ENCODE measurements at regions not wholly inside any gene's neighbourhood (a gene's known extent, or its start where the extent isn't known, plus 50 kb on each side); places are given as distances from the start of the nearest gene placed in this dataset.

DNA sequence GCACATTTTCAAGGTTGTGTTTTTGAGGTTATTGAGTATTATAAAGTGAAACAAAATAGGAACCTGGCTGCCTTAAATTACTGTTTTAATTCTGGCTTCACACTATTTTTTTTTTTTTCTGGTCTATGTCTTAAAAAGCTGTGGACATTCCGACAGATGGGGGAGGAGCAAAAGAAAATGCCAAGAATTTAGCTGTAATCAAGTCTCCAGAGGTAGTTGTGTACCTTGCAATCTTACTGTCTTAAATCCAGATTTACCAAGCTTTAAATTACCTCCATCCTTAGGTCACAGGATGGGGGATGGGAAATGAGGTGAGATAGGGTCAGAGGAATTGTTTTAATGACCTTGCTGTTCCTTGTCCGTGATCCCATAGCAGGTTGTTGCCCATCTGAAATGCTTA is 182.8 kb downstream of the UTRN start:
- H3K4me3 Mint-ChIP-seq = no peak overlapping the region
- TF ChIP-seq, protein P1, sequence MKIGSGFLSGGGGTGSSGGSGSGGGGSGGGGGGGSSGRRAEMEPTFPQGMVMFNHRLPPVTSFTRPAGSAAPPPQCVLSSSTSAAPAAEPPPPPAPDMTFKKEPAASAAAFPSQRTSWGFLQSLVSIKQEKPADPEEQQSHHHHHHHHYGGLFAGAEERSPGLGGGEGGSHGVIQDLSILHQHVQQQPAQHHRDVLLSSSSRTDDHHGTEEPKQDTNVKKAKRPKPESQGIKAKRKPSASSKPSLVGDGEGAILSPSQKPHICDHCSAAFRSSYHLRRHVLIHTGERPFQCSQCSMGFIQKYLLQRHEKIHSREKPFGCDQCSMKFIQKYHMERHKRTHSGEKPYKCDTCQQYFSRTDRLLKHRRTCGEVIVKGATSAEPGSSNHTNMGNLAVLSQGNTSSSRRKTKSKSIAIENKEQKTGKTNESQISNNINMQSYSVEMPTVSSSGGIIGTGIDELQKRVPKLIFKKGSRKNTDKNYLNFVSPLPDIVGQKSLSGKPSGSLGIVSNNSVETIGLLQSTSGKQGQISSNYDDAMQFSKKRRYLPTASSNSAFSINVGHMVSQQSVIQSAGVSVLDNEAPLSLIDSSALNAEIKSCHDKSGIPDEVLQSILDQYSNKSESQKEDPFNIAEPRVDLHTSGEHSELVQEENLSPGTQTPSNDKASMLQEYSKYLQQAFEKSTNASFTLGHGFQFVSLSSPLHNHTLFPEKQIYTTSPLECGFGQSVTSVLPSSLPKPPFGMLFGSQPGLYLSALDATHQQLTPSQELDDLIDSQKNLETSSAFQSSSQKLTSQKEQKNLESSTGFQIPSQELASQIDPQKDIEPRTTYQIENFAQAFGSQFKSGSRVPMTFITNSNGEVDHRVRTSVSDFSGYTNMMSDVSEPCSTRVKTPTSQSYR (CRISPR knock-in tag; IDR thresholded peaks at IDR 0.05) = no peak
- TF ChIP-seq ZNF317 (CRISPR knock-in tag; IDR thresholded peaks at IDR 0.05; ENCODE audit: borderline replicate concordance, low read depth) (no peak), CREB1 (CRISPR knock-in tag; IDR thresholded peaks at IDR 0.05) (no peak), GTF2I (CRISPR knock-in tag; conservative IDR thresholded peaks at IDR 0.05) (no peak), OVOL2 (CRISPR knock-in tag; IDR thresholded peaks at IDR 0.05; ENCODE audit: borderline replicate concordance) (no peak), SP1 (CRISPR knock-in tag; conservative IDR thresholded peaks at IDR 0.05) (no peak), KAT7 (CRISPR knock-in tag; IDR thresholded peaks at IDR 0.05; ENCODE audit: borderline replicate concordance) (no peak), GABPB1 (CRISPR knock-in tag; IDR thresholded peaks at IDR 0.05) (no peak), ZNF396 (CRISPR knock-in tag; IDR thresholded peaks at IDR 0.05; ENCODE audit: borderline replicate concordance) (no peak), ZNF416 (CRISPR knock-in tag; IDR thresholded peaks at IDR 0.05) (no peak), RORB (CRISPR knock-in tag; IDR thresholded peaks at IDR 0.05) (no peak), CREM (CRISPR knock-in tag; IDR thresholded peaks at IDR 0.05) (no peak), ATF1 (CRISPR knock-in tag; IDR thresholded peaks at IDR 0.05) (no peak), EMX1 (CRISPR knock-in tag; IDR thresholded peaks at IDR 0.05) (no peak), ZNF232 (CRISPR knock-in tag; IDR thresholded peaks at IDR 0.05) (no peak), NR2C2 (CRISPR knock-in tag; IDR thresholded peaks at IDR 0.05) (no peak)
- TF ChIP-seq, protein P2, sequence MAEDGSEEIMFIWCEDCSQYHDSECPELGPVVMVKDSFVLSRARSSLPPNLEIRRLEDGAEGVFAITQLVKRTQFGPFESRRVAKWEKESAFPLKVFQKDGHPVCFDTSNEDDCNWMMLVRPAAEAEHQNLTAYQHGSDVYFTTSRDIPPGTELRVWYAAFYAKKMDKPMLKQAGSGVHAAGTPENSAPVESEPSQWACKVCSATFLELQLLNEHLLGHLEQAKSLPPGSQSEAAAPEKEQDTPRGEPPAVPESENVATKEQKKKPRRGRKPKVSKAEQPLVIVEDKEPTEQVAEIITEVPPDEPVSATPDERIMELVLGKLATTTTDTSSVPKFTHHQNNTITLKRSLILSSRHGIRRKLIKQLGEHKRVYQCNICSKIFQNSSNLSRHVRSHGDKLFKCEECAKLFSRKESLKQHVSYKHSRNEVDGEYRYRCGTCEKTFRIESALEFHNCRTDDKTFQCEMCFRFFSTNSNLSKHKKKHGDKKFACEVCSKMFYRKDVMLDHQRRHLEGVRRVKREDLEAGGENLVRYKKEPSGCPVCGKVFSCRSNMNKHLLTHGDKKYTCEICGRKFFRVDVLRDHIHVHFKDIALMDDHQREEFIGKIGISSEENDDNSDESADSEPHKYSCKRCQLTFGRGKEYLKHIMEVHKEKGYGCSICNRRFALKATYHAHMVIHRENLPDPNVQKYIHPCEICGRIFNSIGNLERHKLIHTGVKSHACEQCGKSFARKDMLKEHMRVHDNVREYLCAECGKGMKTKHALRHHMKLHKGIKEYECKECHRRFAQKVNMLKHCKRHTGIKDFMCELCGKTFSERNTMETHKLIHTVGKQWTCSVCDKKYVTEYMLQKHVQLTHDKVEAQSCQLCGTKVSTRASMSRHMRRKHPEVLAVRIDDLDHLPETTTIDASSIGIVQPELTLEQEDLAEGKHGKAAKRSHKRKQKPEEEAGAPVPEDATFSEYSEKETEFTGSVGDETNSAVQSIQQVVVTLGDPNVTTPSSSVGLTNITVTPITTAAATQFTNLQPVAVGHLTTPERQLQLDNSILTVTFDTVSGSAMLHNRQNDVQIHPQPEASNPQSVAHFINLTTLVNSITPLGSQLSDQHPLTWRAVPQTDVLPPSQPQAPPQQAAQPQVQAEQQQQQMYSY (CRISPR knock-in tag; IDR thresholded peaks at IDR 0.05) = no peak
- TF ChIP-seq, protein P3, sequence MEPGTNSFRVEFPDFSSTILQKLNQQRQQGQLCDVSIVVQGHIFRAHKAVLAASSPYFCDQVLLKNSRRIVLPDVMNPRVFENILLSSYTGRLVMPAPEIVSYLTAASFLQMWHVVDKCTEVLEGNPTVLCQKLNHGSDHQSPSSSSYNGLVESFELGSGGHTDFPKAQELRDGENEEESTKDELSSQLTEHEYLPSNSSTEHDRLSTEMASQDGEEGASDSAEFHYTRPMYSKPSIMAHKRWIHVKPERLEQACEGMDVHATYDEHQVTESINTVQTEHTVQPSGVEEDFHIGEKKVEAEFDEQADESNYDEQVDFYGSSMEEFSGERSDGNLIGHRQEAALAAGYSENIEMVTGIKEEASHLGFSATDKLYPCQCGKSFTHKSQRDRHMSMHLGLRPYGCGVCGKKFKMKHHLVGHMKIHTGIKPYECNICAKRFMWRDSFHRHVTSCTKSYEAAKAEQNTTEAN (CRISPR knock-in tag; IDR thresholded peaks at IDR 0.05) = no peak
- TF ChIP-seq, protein P4, sequence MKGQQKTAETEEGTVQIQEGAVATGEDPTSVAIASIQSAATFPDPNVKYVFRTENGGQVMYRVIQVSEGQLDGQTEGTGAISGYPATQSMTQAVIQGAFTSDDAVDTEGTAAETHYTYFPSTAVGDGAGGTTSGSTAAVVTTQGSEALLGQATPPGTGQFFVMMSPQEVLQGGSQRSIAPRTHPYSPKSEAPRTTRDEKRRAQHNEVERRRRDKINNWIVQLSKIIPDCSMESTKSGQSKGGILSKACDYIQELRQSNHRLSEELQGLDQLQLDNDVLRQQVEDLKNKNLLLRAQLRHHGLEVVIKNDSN (CRISPR knock-in tag; IDR thresholded peaks at IDR 0.05) = no peak
- no peak; the same call in 1 of the 2 replicates for ATAC-seq
- ChIA-PET POLR2A (no interaction called here), CTCF (interaction anchor here (1.5 kb wide), 1 partner anchor 12 kb away, joined by 4 read pairs; no protein-coding TSS in a partner anchor)
- DNase-seq (ENCODE audit: low spot score) = no peak
- H3K36me3 Mint-ChIP-seq = peaks cover 57% of the 10 kb centered on the region
- peaks cover 21% of the 10 kb centered on the region for H3K4me1 Mint-ChIP-seq
- H3K9me3 Mint-ChIP-seq = peaks cover 17% of the 10 kb centered on the region
- H3K27ac Mint-ChIP-seq = peak overlapping the region; percentile 15; the same call in 1 of the 2 replicates
- H3K27me3 Mint-ChIP-seq (ENCODE audit: low read depth) = no peaks in the 10 kb centered on the region

DNA sequence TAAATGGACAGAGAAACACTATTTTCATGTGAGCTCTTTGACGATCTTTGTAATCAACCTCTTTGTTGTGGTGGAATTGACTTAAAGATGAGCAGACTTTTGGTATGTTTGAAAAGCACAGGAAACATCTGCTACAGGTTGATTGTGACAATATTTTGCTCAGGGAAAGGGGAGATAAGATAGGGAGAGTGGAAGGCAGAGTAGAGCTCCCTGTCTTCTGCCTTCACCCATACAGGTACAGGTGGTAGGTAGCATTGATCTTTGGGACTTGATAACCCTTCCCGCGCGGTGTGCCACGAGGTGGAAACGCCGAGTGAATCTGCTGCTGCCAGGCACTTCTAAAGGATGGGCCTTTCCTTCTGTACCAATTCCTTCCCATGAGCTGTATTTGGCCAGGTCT is 183.6 kb downstream of the UTRN start:
- Mint-ChIP-seq H3K27ac (peak overlapping the region; percentile 37; the same call in 1 of the 2 replicates), H3K4me3 (no peak overlapping the region), H3K36me3 (peaks cover 55% of the 10 kb centered on the region), H3K4me1 (peaks cover 21% of the 10 kb centered on the region), H3K9me3 (peaks cover 17% of the 10 kb centered on the region), H3K27me3 (ENCODE audit: low read depth) (no peaks in the 10 kb centered on the region)
- ATAC-seq = no peak
- TF ChIP-seq TP53 (CRISPR knock-in tag; IDR thresholded peaks at IDR 0.05) (no peak), CREB1 (CRISPR knock-in tag; IDR thresholded peaks at IDR 0.05) (no peak), SP1 (CRISPR knock-in tag; conservative IDR thresholded peaks at IDR 0.05) (no peak)
- TF ChIP-seq, protein P5, sequence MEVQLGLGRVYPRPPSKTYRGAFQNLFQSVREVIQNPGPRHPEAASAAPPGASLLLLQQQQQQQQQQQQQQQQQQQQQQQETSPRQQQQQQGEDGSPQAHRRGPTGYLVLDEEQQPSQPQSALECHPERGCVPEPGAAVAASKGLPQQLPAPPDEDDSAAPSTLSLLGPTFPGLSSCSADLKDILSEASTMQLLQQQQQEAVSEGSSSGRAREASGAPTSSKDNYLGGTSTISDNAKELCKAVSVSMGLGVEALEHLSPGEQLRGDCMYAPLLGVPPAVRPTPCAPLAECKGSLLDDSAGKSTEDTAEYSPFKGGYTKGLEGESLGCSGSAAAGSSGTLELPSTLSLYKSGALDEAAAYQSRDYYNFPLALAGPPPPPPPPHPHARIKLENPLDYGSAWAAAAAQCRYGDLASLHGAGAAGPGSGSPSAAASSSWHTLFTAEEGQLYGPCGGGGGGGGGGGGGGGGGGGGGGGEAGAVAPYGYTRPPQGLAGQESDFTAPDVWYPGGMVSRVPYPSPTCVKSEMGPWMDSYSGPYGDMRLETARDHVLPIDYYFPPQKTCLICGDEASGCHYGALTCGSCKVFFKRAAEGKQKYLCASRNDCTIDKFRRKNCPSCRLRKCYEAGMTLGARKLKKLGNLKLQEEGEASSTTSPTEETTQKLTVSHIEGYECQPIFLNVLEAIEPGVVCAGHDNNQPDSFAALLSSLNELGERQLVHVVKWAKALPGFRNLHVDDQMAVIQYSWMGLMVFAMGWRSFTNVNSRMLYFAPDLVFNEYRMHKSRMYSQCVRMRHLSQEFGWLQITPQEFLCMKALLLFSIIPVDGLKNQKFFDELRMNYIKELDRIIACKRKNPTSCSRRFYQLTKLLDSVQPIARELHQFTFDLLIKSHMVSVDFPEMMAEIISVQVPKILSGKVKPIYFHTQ (CRISPR knock-in tag; IDR thresholded peaks at IDR 0.05) = no peak
- TF ChIP-seq, protein P6, sequence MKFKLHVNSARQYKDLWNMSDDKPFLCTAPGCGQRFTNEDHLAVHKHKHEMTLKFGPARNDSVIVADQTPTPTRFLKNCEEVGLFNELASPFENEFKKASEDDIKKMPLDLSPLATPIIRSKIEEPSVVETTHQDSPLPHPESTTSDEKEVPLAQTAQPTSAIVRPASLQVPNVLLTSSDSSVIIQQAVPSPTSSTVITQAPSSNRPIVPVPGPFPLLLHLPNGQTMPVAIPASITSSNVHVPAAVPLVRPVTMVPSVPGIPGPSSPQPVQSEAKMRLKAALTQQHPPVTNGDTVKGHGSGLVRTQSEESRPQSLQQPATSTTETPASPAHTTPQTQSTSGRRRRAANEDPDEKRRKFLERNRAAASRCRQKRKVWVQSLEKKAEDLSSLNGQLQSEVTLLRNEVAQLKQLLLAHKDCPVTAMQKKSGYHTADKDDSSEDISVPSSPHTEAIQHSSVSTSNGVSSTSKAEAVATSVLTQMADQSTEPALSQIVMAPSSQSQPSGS (CRISPR knock-in tag; IDR thresholded peaks at IDR 0.05; ENCODE audit: borderline replicate concordance, low read depth) = no peak
- ChIA-PET CTCF (no interaction called here), POLR2A (no interaction called here)
- no peak for DNase-seq (ENCODE audit: low spot score)

Data from WTC11 (cell line).